Epithelial cell of proximal tubule (primary cell): ENCODE measurements at regions not wholly inside any gene's neighbourhood (a gene's known extent, or its start where the extent isn't known, plus 50 kb on each side); places are given as distances from the start of the nearest gene placed in this dataset.

Source experiments
- DNase-seq: peaks from one replicate; pipeline ENCODE4 v3.0.0-alpha.2; 2011; ENCODE audit warnings: low read depth
- H3K4me3 ChIP-seq: 2 replicates; pipeline ENCODE4 v1.5.1; 2011; ENCODE audit warnings: low read depth, mild to moderate bottlenecking, low read length
- CTCF ChIP-seq: conservative IDR thresholded peaks from 2 replicates; pipeline ENCODE4 v1.5.1; 2012; ENCODE audit warnings: low read depth, mild to moderate bottlenecking, low read length

- DNase-seq: no peak
- no peak for TF ChIP-seq CTCF
- H3K4me3 ChIP-seq: no peak overlapping the region
These were observed 256.7 kb upstream of the KCNH8 start for GRCh38 chr3:18891641-18892040.

GRCh38 chr3:18890449-18890848 lies 257.9 kb upstream of the KCNH8 start:
- DNase-seq: no peak
- H3K4me3 ChIP-seq: no peak overlapping the region
- no peak for TF ChIP-seq CTCF

GRCh38 chr3:18888819-18889218 lies 259.5 kb upstream of the KCNH8 start:
- no peak for DNase-seq
- TF ChIP-seq CTCF: no peak
- no peak overlapping the region for H3K4me3 ChIP-seq

- no peak for TF ChIP-seq CTCF
- no peak for DNase-seq
- H3K4me3 ChIP-seq: no peak overlapping the region
These were observed 259.9 kb upstream of the KCNH8 start for GRCh38 chr3:18888370-18888769.

- no peak for DNase-seq
- no peak for TF ChIP-seq CTCF
- no peak overlapping the region for H3K4me3 ChIP-seq
These were observed 262.0 kb upstream of the KCNH8 start for GRCh38 chr3:18886331-18886730.

GRCh38 chr3:18885612-18886011 lies 262.7 kb upstream of the KCNH8 start:
- H3K4me3 ChIP-seq: no peak overlapping the region
- no peak for TF ChIP-seq CTCF
- DNase-seq: no peak

- no peak for DNase-seq
- TF ChIP-seq CTCF: no peak
These were observed 264.7 kb upstream of the KCNH8 start for GRCh38 chr3:18883571-18883970.

More at GRCh38 chr3:18883571-18883970, 264.7 kb upstream of the KCNH8 start:
- H3K4me3 ChIP-seq: no peak overlapping the region
